Natural killer cell (primary cell): ENCODE measurements at regions not wholly inside any gene's neighbourhood (a gene's known extent, or its start where the extent isn't known, plus 50 kb on each side); places are given as distances from the start of the nearest gene placed in this dataset.

Experiments
- ATAC-seq, 3 donors: fragments of 150-1000 bp in 2 of 3; fragments of 200-7000 bp in 1 of 3; cut with Tn5 transposase; 1 replicate in 1 of 3; 2 replicates in 2 of 3; pipeline ENCODE4 v1.10.0; 2021; ENCODE audit warnings: mild to moderate bottlenecking in 2 of 3, moderate library complexity in 2 of 3
- DNase-seq, 2 donors: peaks; one replicate each; pipeline versions ENCODE4 v3.0.0 to v3.0.0-alpha.2; 2013 to 2021; ENCODE audit warnings: mixed read lengths in 1 of 2
- H3K27ac ChIP-seq: one replicate; pipeline ENCODE4 v1.5.1; 2013; ENCODE audit warnings: mild to moderate bottlenecking, low read length
- H3K27me3 ChIP-seq: one replicate; pipeline ENCODE4 v1.6.1; 2013; ENCODE audit warnings: low read length; ENCODE audit not compliant: control insufficient read depth, insufficient read depth
- H3K36me3 ChIP-seq: one replicate; pipeline ENCODE4 v1.6.1; 2013; ENCODE audit warnings: low read length; ENCODE audit not compliant: control insufficient read depth, insufficient read depth
- H3K4me1 ChIP-seq: one replicate; pipeline ENCODE4 v1.6.1; 2013; ENCODE audit warnings: low read length; ENCODE audit not compliant: control insufficient read depth, insufficient read depth
- H3K4me3 ChIP-seq: one replicate; pipeline ENCODE4 v1.5.1; 2013; ENCODE audit warnings: low read length
- H3K9me3 ChIP-seq: one replicate; pipeline ENCODE4 v1.6.1; 2013; ENCODE audit warnings: low read length; ENCODE audit not compliant: control insufficient read depth, insufficient read depth
- H3K27ac Mint-ChIP-seq, 2 donors: one replicate each; pipeline ENCODE4 v1.8.0; 2022; ENCODE audit warnings: mild to moderate bottlenecking in 2 of 2, mixed read lengths in 2 of 2, moderate library complexity in 1 of 2
- H3K27me3 Mint-ChIP-seq, 2 donors: one replicate each; pipeline ENCODE4 v1.8.0; 2022; ENCODE audit warnings: low read depth in 2 of 2, mixed read lengths in 2 of 2
- H3K36me3 Mint-ChIP-seq: one replicate; pipeline ENCODE4 v1.8.0; 2022; ENCODE audit warnings: mixed read lengths
- H3K4me1 Mint-ChIP-seq, 2 donors: one replicate each; pipeline ENCODE4 v1.8.0; 2022; ENCODE audit warnings: mixed read lengths in 2 of 2
- H3K4me3 Mint-ChIP-seq: one replicate; pipeline ENCODE4 v1.8.0; 2022; ENCODE audit warnings: mild to moderate bottlenecking, moderate library complexity, mixed read lengths
- H3K9me3 Mint-ChIP-seq, 2 donors: one replicate each; pipeline ENCODE4 v1.8.0; 2022; ENCODE audit warnings: mixed read lengths in 2 of 2
- CTCF ChIP-seq: fragments of 200-600 bp; IDR thresholded peaks from one replicate; pipeline ENCODE4 v1.8.0; 2022; ENCODE audit warnings: antibody characterized with exemption
- WGBS: methylation state at CpG from one replicate; pipeline ENCODE4 v1.1.7; 2013; ENCODE audit warnings: missing lambda C conversion rate; ENCODE audit not compliant: insufficient coverage; 5-methylcytosine and 5-hydroxymethylcytosine counted together
- intact Hi-C: fragments of 100-400 bp; cut with micrococcal nuclease; formaldehyde crosslinking; loops from one replicate; pipeline ENCODE4 v1.14.2; 2022

- H3K36me3 ChIP-seq, result no peaks in the 10 kb centered on the region
- Mint-ChIP-seq H3K36me3 (no peaks in the 10 kb centered on the region), H3K9me3 (no peaks in the 10 kb centered on the region), H3K27me3 (peaks cover 2 to 7% of the 10 kb centered on the region in 2 donors), H3K4me3 (no peak overlapping the region), H3K4me1 (peaks cover 0 to 3% of the 10 kb centered on the region in 2 donors), H3K27ac (no peak overlapping the region)
- no peak overlapping the region for H3K4me3 ChIP-seq
- WGBS, result 85% methylated on average over 7 of the region's 8 CpGs
- ATAC-seq, result no peak
- no peak for DNase-seq
- intact Hi-C loops, result no loop called here
- no peaks in the 10 kb centered on the region for H3K9me3 ChIP-seq
- H3K27ac ChIP-seq, result no peak overlapping the region
- no peak for TF ChIP-seq CTCF
- H3K27me3 ChIP-seq, result no peaks in the 10 kb centered on the region
- no peaks in the 10 kb centered on the region for H3K4me1 ChIP-seq
Observed at GRCh38 chr5:112616812-112617547, 120.7 kb upstream of the APC start.

- H3K36me3 ChIP-seq, result no peaks in the 10 kb centered on the region
- H3K27ac ChIP-seq, result no peak overlapping the region
- Mint-ChIP-seq H3K4me1 (no peaks in the 10 kb centered on the region), H3K27ac (no peak overlapping the region), H3K27me3 (peaks cover 24 to 51% of the 10 kb centered on the region in 2 donors), H3K4me3 (no peak overlapping the region), H3K9me3 (no peaks in the 10 kb centered on the region), H3K36me3 (no peaks in the 10 kb centered on the region)
- 82% methylated on average over 1 of the region's 3 CpGs for WGBS
- intact Hi-C loops, result no loop called here
- H3K9me3 ChIP-seq, result no peaks in the 10 kb centered on the region
- no peaks in the 10 kb centered on the region for H3K4me1 ChIP-seq
- H3K27me3 ChIP-seq, result no peaks in the 10 kb centered on the region
- DNase-seq (no peak), ATAC-seq (no peak)
- no peak for TF ChIP-seq CTCF
- H3K4me3 ChIP-seq, result no peak overlapping the region
Observed at GRCh38 chr5:112625246-112625645, 112.4 kb upstream of the APC start.

GRCh38 chr5:112625689-112626438 lies 111.8 kb upstream of the APC start:
- no peak overlapping the region for H3K4me3 Mint-ChIP-seq

More at GRCh38 chr5:112625689-112626438, 111.8 kb upstream of the APC start:
- WGBS, result 78% methylated on average over 3 of the region's 4 CpGs
- Histone ChIP-seq H3K27ac (no peak overlapping the region), H3K27me3 (no peaks in the 10 kb centered on the region), H3K36me3 (no peaks in the 10 kb centered on the region), H3K4me3 (no peak overlapping the region), H3K9me3 (no peaks in the 10 kb centered on the region), H3K4me1 (no peaks in the 10 kb centered on the region)
- Mint-ChIP-seq H3K4me1 (no peaks in the 10 kb centered on the region), H3K9me3 (no peaks in the 10 kb centered on the region), H3K27me3 (peaks cover 25 to 57% of the 10 kb centered on the region in 2 donors), H3K36me3 (no peaks in the 10 kb centered on the region), H3K27ac (no peak overlapping the region)
- intact Hi-C loops, result no loop called here
- ATAC-seq (no peak), DNase-seq (no peak)
- no peak for TF ChIP-seq CTCF
